IgD-negative memory B cell (primary cell): ENCODE measurements at regions not wholly inside any gene's neighbourhood (a gene's known extent, or its start where the extent isn't known, plus 50 kb on each side); places are given as distances from the start of the nearest gene placed in this dataset.

ENCODE experiments used
- H3K27ac Mint-ChIP-seq, 3 donors: one replicate each; pipeline ENCODE4 v1.8.0; 2020 to 2022; ENCODE audit warnings: mild to moderate bottlenecking in 3 of 3, mixed read lengths in 3 of 3, moderate library complexity in 1 of 3
- H3K27me3 Mint-ChIP-seq: one replicate; pipeline ENCODE4 v1.8.0; 2021; ENCODE audit warnings: mixed read lengths
- H3K36me3 Mint-ChIP-seq: one replicate; pipeline ENCODE4 v1.8.0; 2020; ENCODE audit warnings: mild to moderate bottlenecking, mixed read lengths
- H3K4me1 Mint-ChIP-seq, 3 donors: one replicate each; pipeline ENCODE4 v1.8.0; 2020 to 2022; ENCODE audit warnings: mixed read lengths in 3 of 3, mild to moderate bottlenecking in 1 of 3
- H3K4me3 Mint-ChIP-seq, 4 donors: one replicate each; pipeline ENCODE4 v1.8.0; 2020 to 2022; ENCODE audit warnings: mild to moderate bottlenecking in 4 of 4, mixed read lengths in 4 of 4, moderate library complexity in 3 of 4
- H3K9me3 Mint-ChIP-seq, 3 donors: one replicate each; pipeline ENCODE4 v1.8.0; 2020 to 2021; ENCODE audit warnings: mixed read lengths in 3 of 3, mild to moderate bottlenecking in 1 of 3

GRCh38 chr10:88209837-88210561, 346.6 kb downstream of the PTEN start:
- no peak overlapping the region for H3K4me3 Mint-ChIP-seq
- no peak overlapping the region for H3K27ac Mint-ChIP-seq
- H3K9me3 Mint-ChIP-seq: no peaks in the 10 kb centered on the region
- H3K36me3 Mint-ChIP-seq: no peaks in the 10 kb centered on the region
- peaks cover 0 to 4% (median 2%) of the 10 kb centered on the region in 3 donors for H3K4me1 Mint-ChIP-seq
- H3K27me3 Mint-ChIP-seq: no peaks in the 10 kb centered on the region

DNA sequence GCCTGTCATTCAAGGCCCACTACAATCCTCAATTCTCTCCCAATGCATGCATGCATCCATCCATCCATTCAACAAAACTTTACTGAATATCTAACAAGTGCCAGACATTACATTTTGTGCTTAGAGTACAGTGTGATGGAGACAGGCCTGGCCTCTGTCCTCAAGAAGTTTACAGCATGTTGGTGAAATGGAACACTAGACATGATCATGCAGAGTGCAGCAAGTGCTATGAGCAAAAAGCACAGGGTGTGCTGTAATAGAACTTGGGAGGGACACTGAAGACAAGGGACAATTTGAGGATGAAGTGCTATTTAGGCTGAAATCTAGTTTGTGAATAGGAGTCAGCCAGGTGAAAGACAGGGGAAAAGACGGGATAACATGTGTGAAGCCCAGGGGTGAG, 347.8 kb downstream of the PTEN start:
- H3K9me3 Mint-ChIP-seq: no peaks in the 10 kb centered on the region
- H3K4me3 Mint-ChIP-seq: no peak overlapping the region
- no peaks in the 10 kb centered on the region for H3K27me3 Mint-ChIP-seq
- no peak overlapping the region for H3K27ac Mint-ChIP-seq
- peaks cover 0 to 4% (median 2%) of the 10 kb centered on the region in 3 donors for H3K4me1 Mint-ChIP-seq
- no peaks in the 10 kb centered on the region for H3K36me3 Mint-ChIP-seq

DNA sequence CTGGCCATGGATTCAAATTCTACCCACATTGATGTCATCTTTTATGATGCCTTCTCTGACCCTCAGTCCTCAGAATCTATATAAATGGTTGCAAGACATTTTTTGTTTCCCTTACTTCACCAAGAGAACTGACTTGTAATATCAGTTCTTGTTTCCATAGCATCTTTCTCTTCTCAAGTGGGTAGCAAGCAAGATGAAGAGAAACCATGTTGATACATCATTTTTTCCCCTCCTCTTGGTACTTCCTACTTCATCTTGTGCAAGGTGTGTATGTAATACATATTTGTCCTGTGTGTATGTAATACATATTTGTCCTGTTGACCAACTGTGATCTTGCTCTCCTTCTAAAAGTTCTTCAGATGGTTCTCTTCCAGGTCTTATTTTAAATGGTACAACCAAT, 348.6 kb downstream of the PTEN start:
- no peaks in the 10 kb centered on the region for H3K36me3 Mint-ChIP-seq
- H3K9me3 Mint-ChIP-seq: no peaks in the 10 kb centered on the region
- no peaks in the 10 kb centered on the region for H3K27me3 Mint-ChIP-seq
- H3K4me1 Mint-ChIP-seq: peaks cover 0 to 4% (median 4%) of the 10 kb centered on the region in 3 donors
- H3K27ac Mint-ChIP-seq: no peak overlapping the region
- H3K4me3 Mint-ChIP-seq: no peak overlapping the region

DNA sequence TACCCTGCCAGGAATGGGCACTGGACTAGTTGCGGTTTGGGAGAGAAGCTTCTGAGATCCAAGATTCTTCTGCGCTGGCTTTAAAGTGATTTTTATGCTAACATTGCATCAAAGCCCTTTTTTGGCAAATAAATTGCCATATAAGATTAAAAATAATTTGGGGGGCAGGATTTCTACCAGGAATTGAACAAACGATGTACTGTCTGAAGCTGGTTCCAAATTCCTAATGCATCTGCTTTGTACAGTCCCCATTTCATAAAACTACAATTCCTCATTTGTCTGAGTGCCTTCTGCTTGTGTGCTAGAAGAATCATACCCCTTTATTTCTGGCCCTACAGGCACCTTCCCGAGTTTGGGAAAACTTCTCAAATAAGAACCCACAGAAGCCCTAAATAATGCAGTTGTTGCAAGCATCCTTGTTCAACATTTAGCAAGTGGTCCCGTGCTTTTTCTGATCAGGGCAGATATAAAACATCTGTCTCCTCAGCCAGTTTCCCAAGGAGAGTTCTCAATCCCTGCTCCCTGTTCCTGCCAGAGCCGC, 349.7 kb downstream of the PTEN start:
- Mint-ChIP-seq H3K27ac (no peak overlapping the region), H3K36me3 (no peaks in the 10 kb centered on the region), H3K9me3 (no peaks in the 10 kb centered on the region), H3K4me1 (peaks cover 0 to 5% (median 2%) of the 10 kb centered on the region in 3 donors), H3K4me3 (no peak overlapping the region), H3K27me3 (no peaks in the 10 kb centered on the region)

- H3K27me3 Mint-ChIP-seq: no peaks in the 10 kb centered on the region
- H3K4me3 Mint-ChIP-seq: peak overlapping the region in 1 of 4 donors; percentile 34
- H3K36me3 Mint-ChIP-seq: no peaks in the 10 kb centered on the region
- no peaks in the 10 kb centered on the region for H3K9me3 Mint-ChIP-seq
- peaks cover 0 to 7% (median 4%) of the 10 kb centered on the region in 3 donors for H3K4me1 Mint-ChIP-seq
- no peak overlapping the region for H3K27ac Mint-ChIP-seq
Measured at GRCh38 chr10:88216976-88217375, 353.6 kb downstream of the PTEN start.

- H3K4me3 Mint-ChIP-seq: no peak overlapping the region
- H3K36me3 Mint-ChIP-seq: no peaks in the 10 kb centered on the region
- H3K27ac Mint-ChIP-seq: no peak overlapping the region
- no peaks in the 10 kb centered on the region for H3K9me3 Mint-ChIP-seq
- no peaks in the 10 kb centered on the region for H3K27me3 Mint-ChIP-seq
- peaks cover 0 to 7% (median 4%) of the 10 kb centered on the region in 3 donors for H3K4me1 Mint-ChIP-seq
Measured at GRCh38 chr10:88218362-88218761, 354.9 kb downstream of the PTEN start.

DNA sequence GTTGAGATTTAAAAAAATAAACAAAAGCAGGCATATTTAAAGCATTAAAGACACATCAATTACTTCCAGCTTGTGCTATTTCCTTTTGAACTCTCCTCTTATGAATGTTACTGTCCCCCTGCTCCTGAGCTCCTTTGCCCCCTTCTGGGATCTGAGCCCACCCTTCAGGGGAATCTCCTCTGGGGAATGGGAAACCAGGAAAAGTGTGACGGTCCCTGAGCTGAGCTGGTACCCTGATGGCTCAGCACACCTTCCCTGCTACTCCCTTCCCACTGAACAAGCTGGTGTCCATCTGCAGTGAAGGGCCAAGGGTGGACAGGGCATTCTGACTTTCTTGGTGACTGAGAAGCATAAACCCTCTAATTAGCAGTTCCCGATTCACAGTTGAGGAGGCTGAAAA, 356.3 kb downstream of the PTEN start:
- Mint-ChIP-seq H3K36me3 (no peaks in the 10 kb centered on the region), H3K4me3 (no peak overlapping the region), H3K9me3 (no peaks in the 10 kb centered on the region), H3K27me3 (no peaks in the 10 kb centered on the region), H3K27ac (no peak overlapping the region), H3K4me1 (peaks cover 0 to 5% (median 2%) of the 10 kb centered on the region in 3 donors)

- Mint-ChIP-seq H3K9me3 (no peaks in the 10 kb centered on the region), H3K36me3 (no peaks in the 10 kb centered on the region), H3K4me3 (no peak overlapping the region), H3K4me1 (peaks cover 0 to 5% (median 2%) of the 10 kb centered on the region in 3 donors), H3K27ac (no peak overlapping the region), H3K27me3 (no peaks in the 10 kb centered on the region)
Measured at GRCh38 chr10:88221010-88221973, 357.9 kb downstream of the PTEN start.

DNA sequence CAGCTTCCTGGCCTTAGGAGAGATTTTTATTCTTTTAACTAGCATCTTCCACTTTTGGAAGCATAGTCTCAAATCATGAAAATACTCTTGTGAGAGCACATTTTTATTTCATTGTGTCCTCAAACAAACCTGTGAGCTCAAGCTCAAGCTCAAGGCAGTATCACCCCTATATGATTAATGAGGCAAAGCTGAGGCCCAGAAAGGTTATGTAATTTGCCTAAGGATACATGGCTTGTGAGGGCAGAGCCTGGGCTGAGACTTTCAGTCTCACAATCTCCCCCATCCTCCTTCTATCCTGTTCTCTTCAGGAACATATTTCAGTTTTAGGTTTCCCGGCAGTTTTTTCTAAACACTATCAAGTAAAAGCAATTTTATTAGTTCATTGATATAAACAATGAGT, 359.5 kb downstream of the PTEN start:
- H3K4me1 Mint-ChIP-seq: peaks cover 0 to 2% (median 2%) of the 10 kb centered on the region in 3 donors
- H3K27ac Mint-ChIP-seq: no peak overlapping the region
- H3K27me3 Mint-ChIP-seq: no peaks in the 10 kb centered on the region
- H3K4me3 Mint-ChIP-seq: no peak overlapping the region
- no peaks in the 10 kb centered on the region for H3K9me3 Mint-ChIP-seq
- no peaks in the 10 kb centered on the region for H3K36me3 Mint-ChIP-seq
